Testis (tissue), 2 donors: ENCODE measurements at regions not wholly inside any gene's neighbourhood (a gene's known extent, or its start where the extent isn't known, plus 50 kb on each side); places are given as distances from the start of the nearest gene placed in this dataset.

Source experiments
- CTCF ChIP-seq, 3 experiments: fragments of 450-650 bp in 2 of 3; fragments of 200-600 bp in 1 of 3; sonication (generic) in 1 of 3; IDR thresholded peaks; one replicate each; pipeline ENCODE4 v1.5.1; 2016 to 2019; ENCODE audit warnings: antibody characterized with exemption in 3 of 3, mild to moderate bottlenecking in 2 of 3, moderate library complexity in 1 of 3
- POLR2A ChIP-seq: fragments of 450-650 bp; IDR thresholded peaks from one replicate; pipeline ENCODE4 v1.6.1; 2017; ENCODE audit warnings: antibody characterized with exemption, mild to moderate bottlenecking, moderate library complexity

- TF ChIP-seq POLR2A: no peak
- TF ChIP-seq CTCF (IDR thresholded peaks at IDR 0.05): no peak
These were observed 298.4 kb downstream of the NUAK1 start for GRCh38 chr12:105840384-105840783.
